Spleen (tissue), 11 donors: ENCODE measurements at regions not wholly inside any gene's neighbourhood (a gene's known extent, or its start where the extent isn't known, plus 50 kb on each side); places are given as distances from the start of the nearest gene placed in this dataset.

Experiments used
- DNase-seq: peaks from one replicate; pipeline ENCODE4 v3.0.0-alpha.2; 2020
- H3K27ac ChIP-seq, 8 donors: fragments of 200-600 bp; sonication (generic) in 7 of 8; 1 replicate in 4 of 8; 2 replicates in 4 of 8; pipeline versions ENCODE4 v1.5.0 to v1.8.0; 2016 to 2021; ENCODE audit warnings: inconsistent platforms in 4 of 8, mild to moderate bottlenecking in 4 of 8, moderate library complexity in 1 of 8
- H3K27me3 ChIP-seq, 7 donors: fragments of 200-600 bp; sonication (generic) in 6 of 7; replicated peaks in 1 of 7; 1 replicate in 4 of 7; 2 replicates in 3 of 7; pipeline versions ENCODE4 v1.5.0 to v1.8.0; 2016 to 2021; ENCODE audit warnings: inconsistent platforms in 3 of 7, mild to moderate bottlenecking in 1 of 7
- H3K36me3 ChIP-seq, 6 donors: fragments of 200-600 bp; sonication (generic) in 5 of 6; 1 replicate in 4 of 6; 2 replicates in 2 of 6; pipeline versions ENCODE4 v1.5.0 to v1.8.0; 2016 to 2021; ENCODE audit warnings: inconsistent platforms in 2 of 6
- H3K4me1 ChIP-seq, 6 donors: fragments of 200-600 bp; sonication (generic) in 5 of 6; 1 replicate in 3 of 6; 2 replicates in 3 of 6; pipeline versions ENCODE4 v1.5.0 to v1.8.0; 2016 to 2021; ENCODE audit warnings: inconsistent platforms in 3 of 6
- H3K4me3 ChIP-seq, 8 donors: fragments of 200-600 bp; sonication (generic) in 7 of 8; 1 replicate in 4 of 8; 2 replicates in 4 of 8; pipeline versions ENCODE4 v1.5.0 to v1.8.0; 2016 to 2021; ENCODE audit warnings: inconsistent platforms in 4 of 8, mild to moderate bottlenecking in 4 of 8, moderate library complexity in 2 of 8
- H3K9me3 ChIP-seq, 8 donors: fragments of 200-600 bp; sonication (generic) in 7 of 8; 1 replicate in 4 of 8; 2 replicates in 4 of 8; pipeline versions ENCODE4 v1.5.0 to v1.8.0; 2016 to 2021; ENCODE audit warnings: inconsistent platforms in 4 of 8
- POLR2A ChIP-seq, 3 donors: fragments of 450-650 bp; IDR thresholded peaks; one replicate each; pipeline ENCODE4 v1.5.1; 2017; ENCODE audit warnings: antibody characterized with exemption in 3 of 3, mild to moderate bottlenecking in 1 of 3
- POLR2AphosphoS5 ChIP-seq, 3 donors: sonication (generic); formaldehyde crosslinking; IDR thresholded peaks; one replicate each; pipeline ENCODE4 v1.5.1; 2017; ENCODE audit warnings: antibody characterized with exemption in 3 of 3
- WGBS, 5 donors: extraction: QIAGEN DNeasy Blood & Tissue Kit in 3 of 5; methylation state at CpG; one replicate each; pipeline versions ENCODE4 v1.1.5 to v1.1.7; 2013 to 2018; 5-methylcytosine and 5-hydroxymethylcytosine counted together
- intact Hi-C: fragments of 100-400 bp; cut with DNase I; formaldehyde crosslinking; loops from one replicate; pipeline ENCODE4 v1.15.0; 2023; ENCODE audit warnings: low total_unique reads
- TF ChIP-seq, protein P1 (sequence below), 11 experiments: fragments of 200-600 bp in 7 of 11; fragments of 450-650 bp in 4 of 11; sonication (generic) in 4 of 11; IDR thresholded peaks in 8 of 11; conservative IDR thresholded peaks in 3 of 11; 1 replicate in 7 of 11; 2 replicates in 4 of 11; pipeline versions ENCODE4 v1.4.0 to v1.8.0; 2016 to 2021; ENCODE audit warnings: antibody characterized with exemption in 11 of 11, inconsistent platforms in 4 of 11, mild to moderate bottlenecking in 1 of 11
- donor health status: healthy with polysubstance abuse.
- donor health status: DM: no; HTN: no; CAD: no; lungs with moderate emphysema.
- donor health status: DM: no; HTN: no; CAD: no.
- donor health status: Bipolar disorder and iron deficiency.
- donor health status: healthy.
- donor health status: DM: no; HTN: no; CAD: no.
- donor health status: DM: yes; HTN: yes; CAD: no.

DNA sequence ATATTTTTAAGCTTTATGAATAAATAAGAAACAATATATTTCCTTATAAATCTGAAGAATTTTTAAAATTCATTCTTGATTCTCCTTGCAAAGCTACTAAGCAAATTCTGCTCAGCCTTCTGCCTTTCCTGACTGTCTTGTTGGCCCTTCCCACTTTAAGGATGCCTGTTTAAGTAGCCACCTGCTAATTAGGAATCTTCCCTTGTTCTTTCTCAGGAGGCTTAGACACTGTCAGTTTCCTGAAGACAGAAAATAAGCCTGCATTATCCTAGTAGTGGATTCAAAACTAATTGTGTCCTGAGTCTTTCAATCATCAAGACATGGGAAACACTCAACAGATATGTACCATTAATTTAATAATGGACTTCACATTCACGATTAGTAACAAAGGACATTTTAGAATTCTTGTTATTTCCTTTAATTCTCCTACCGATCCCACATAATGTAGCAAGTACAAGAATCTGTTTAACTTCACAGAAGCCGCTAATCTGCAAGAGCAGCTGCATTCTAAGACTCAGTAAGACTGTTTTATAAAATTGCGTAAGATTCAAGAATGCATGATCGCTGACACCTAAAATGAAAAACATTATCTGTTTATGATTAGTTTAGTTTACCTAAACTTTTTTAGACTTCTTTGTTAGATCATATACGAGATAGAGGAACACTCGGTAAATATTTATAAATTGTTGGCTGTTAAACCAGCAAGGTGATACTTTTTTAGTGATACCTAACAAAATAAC lies 445.4 kb upstream of the DSEL start:
- Histone ChIP-seq H3K4me1 (no peaks in the 10 kb centered on the region), H3K27ac (no peak overlapping the region), H3K36me3 (no peaks in the 10 kb centered on the region), H3K4me3 (no peak overlapping the region), H3K9me3 (no peaks in the 10 kb centered on the region), H3K27me3 (no peaks in the 10 kb centered on the region)
- intact Hi-C loops: no loop called here
- WGBS, 5 donors: 87 to 93% (median 90%) methylated on average over 7 of the region's 7 CpGs
- DNase-seq: no peak
- TF ChIP-seq, protein P1, sequence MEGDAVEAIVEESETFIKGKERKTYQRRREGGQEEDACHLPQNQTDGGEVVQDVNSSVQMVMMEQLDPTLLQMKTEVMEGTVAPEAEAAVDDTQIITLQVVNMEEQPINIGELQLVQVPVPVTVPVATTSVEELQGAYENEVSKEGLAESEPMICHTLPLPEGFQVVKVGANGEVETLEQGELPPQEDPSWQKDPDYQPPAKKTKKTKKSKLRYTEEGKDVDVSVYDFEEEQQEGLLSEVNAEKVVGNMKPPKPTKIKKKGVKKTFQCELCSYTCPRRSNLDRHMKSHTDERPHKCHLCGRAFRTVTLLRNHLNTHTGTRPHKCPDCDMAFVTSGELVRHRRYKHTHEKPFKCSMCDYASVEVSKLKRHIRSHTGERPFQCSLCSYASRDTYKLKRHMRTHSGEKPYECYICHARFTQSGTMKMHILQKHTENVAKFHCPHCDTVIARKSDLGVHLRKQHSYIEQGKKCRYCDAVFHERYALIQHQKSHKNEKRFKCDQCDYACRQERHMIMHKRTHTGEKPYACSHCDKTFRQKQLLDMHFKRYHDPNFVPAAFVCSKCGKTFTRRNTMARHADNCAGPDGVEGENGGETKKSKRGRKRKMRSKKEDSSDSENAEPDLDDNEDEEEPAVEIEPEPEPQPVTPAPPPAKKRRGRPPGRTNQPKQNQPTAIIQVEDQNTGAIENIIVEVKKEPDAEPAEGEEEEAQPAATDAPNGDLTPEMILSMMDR (IDR thresholded peaks at IDR 0.05 in 8 of 11, conservative IDR thresholded peaks at IDR 0.05 in 3 of 11): no peak
- no peak for TF ChIP-seq POLR2AphosphoS5 (IDR thresholded peaks at IDR 0.05)
- TF ChIP-seq POLR2A (IDR thresholded peaks at IDR 0.05): no peak

DNA sequence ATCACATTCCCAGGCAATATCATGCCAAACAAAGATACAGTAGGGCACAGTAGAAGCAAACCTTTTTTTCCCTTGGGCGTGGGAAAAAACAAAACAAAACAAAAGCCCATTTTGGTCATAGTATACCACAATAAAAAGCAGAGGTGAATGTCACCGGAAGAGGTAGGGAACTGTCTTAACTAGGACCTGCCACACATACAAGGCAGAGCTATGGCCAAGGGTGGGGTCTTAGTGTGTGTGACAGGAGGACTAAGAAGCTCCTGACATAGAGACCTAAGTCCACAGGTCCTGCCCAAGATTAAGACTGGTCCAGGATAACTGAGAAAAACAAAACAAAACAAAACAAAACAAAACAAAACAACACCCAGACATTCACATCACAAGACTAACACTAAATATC lies 441.2 kb upstream of the DSEL start:
- DNase-seq: no peak
- no peaks in the 10 kb centered on the region for H3K4me1 ChIP-seq
- H3K4me3 ChIP-seq: no peak overlapping the region
- TF ChIP-seq POLR2AphosphoS5 (IDR thresholded peaks at IDR 0.05): no peak
- no peak for TF ChIP-seq POLR2A (IDR thresholded peaks at IDR 0.05)
- TF ChIP-seq, protein P1 (IDR thresholded peaks at IDR 0.05 in 8 of 11, conservative IDR thresholded peaks at IDR 0.05 in 3 of 11): no peak
- no peaks in the 10 kb centered on the region for H3K36me3 ChIP-seq
- H3K27ac ChIP-seq: no peak overlapping the region
- WGBS, 5 donors: 76 to 94% (median 81%) methylated on average over 2 of the region's 2 CpGs
- H3K27me3 ChIP-seq: no peaks in the 10 kb centered on the region
- H3K9me3 ChIP-seq: no peaks in the 10 kb centered on the region
- intact Hi-C loops: no loop called here

DNA sequence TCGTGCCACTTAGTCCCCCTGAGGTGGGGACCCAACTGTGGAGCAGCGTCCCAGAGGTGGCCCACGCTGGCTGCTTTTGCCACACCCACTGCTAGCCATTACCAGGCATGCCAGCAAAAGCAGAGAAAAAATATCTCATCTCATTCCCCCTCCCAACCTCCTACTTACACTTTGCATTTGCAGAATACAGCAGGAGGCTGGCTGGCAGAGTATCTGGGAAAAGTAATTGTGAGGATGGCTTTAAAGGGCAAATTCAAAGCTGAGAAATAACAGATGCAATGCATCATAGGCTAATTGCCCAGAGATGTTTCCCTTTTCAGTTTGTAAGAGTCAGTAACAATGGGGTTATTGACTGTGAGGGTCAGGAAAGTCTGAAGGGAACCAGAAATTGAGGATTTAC lies 438.1 kb upstream of the DSEL start:
- Histone ChIP-seq H3K36me3 (no peaks in the 10 kb centered on the region), H3K27ac (no peak overlapping the region), H3K4me1 (no peaks in the 10 kb centered on the region), H3K4me3 (no peak overlapping the region), H3K27me3 (no peaks in the 10 kb centered on the region), H3K9me3 (no peaks in the 10 kb centered on the region)
- DNase-seq: no peak
- 24 to 41% (median 26%) methylated on average over 3 of the region's 3 CpGs for WGBS, 5 donors
- TF ChIP-seq, protein P1 (IDR thresholded peaks at IDR 0.05 in 8 of 11, conservative IDR thresholded peaks at IDR 0.05 in 3 of 11): no peak
- TF ChIP-seq POLR2A (IDR thresholded peaks at IDR 0.05): no peak
- no peak for TF ChIP-seq POLR2AphosphoS5 (IDR thresholded peaks at IDR 0.05)
- intact Hi-C loops: no loop called here

DNA sequence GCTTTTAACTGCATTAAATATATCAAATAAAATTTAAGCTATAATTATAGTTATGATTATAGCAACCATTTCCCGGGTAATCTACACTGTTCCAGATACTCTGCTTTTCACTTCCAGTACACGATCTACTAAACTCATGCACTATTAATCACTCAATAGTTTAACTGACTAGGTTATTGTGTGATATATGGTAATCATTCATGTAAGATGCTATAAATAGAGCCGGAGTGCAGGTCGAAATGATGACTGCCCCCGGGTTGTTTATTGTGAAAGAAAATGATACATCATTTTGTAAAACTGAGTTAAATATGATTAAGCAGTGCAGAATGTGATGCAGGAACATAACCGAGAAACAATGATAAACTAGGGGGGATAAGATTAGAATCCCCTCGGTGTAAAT lies 434.6 kb upstream of the DSEL start:
- no peaks in the 10 kb centered on the region for H3K36me3 ChIP-seq
- TF ChIP-seq, protein P1 (IDR thresholded peaks at IDR 0.05 in 8 of 11, conservative IDR thresholded peaks at IDR 0.05 in 3 of 11): no peak
- TF ChIP-seq POLR2AphosphoS5 (IDR thresholded peaks at IDR 0.05) (no peak), POLR2A (IDR thresholded peaks at IDR 0.05) (no peak)
- no peaks in the 10 kb centered on the region for H3K9me3 ChIP-seq
- H3K4me1 ChIP-seq: no peaks in the 10 kb centered on the region
- H3K27ac ChIP-seq: no peak overlapping the region
- WGBS, 5 donors: 80 to 89% (median 83%) methylated on average over 7 of the region's 7 CpGs
- DNase-seq: no peak
- intact Hi-C loops: no loop called here
- no peak overlapping the region for H3K4me3 ChIP-seq
- H3K27me3 ChIP-seq: no peaks in the 10 kb centered on the region
